ENCODE measurements at regions not wholly inside any gene's neighbourhood (a gene's known extent, or its start where the extent isn't known, plus 50 kb on each side); places are given as distances from the start of the nearest gene placed in this dataset.

DNA sequence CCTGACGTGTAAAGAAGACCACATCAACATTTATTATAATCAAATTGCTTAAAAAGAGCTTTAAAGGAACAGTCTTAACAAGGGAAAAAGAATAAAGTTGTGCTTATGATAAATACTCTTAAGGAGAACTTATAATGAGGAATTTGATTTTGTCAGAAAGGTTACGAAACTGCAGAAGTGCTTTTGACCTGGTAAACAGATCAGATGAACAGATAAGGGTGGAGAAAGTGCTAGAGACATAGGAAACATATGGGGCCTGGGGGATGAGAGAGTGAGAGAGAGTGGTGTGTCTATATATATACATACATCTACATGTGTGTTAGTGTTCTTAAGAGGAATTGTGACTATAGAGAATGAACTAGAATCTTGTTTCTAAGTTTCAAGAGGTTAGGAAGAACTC is 186.2 kb upstream of the GJE1 start:
- TF ChIP-seq EZH2phosphoT487 (IDR thresholded peaks at IDR 0.05; ENCODE audit: insufficient read depth, low read depth) (no peak), EZH2 (IDR thresholded peaks at IDR 0.05; ENCODE audit: insufficient read depth, poor library complexity, severe bottlenecking) (no peak)

All from GM23248 (cell line).